Activated B cell treated with CpG ODN at 0.5 μM for 24 hours (primary cell): ENCODE measurements at regions not wholly inside any gene's neighbourhood (a gene's known extent, or its start where the extent isn't known, plus 50 kb on each side); places are given as distances from the start of the nearest gene placed in this dataset.

Experiments
- ATAC-seq: fragments of 200-7000 bp; cut with Tn5 transposase; one replicate; pipeline ENCODE4 v1.10.0; 2021; ENCODE audit warnings: low read depth, mild to moderate bottlenecking, moderate library complexity
- CTCF ChIA-PET: fragments of 350-600 bp; sonication (Branson Sonifier 250); formaldehyde crosslinking; loops from one replicate; lab custom pipeline; 2021; ENCODE audit warnings: antibody characterized with exemption; lab: Charles Lee
- POLR2A ChIA-PET: fragments of 350-600 bp; sonication (Branson Sonifier 250); formaldehyde crosslinking; loops from one replicate; lab custom pipeline; 2021; ENCODE audit warnings: antibody characterized with exemption; lab: Charles Lee
- DNase-seq: peaks from one replicate; pipeline ENCODE4 v3.0.0; 2022
- H3K27ac Mint-ChIP-seq: one replicate; pipeline ENCODE4 v1.8.0; 2020; ENCODE audit warnings: mixed read lengths
- H3K27me3 Mint-ChIP-seq: one replicate; pipeline ENCODE4 v1.8.0; 2021; ENCODE audit warnings: mixed read lengths
- H3K36me3 Mint-ChIP-seq: one replicate; pipeline ENCODE4 v1.8.0; 2021; ENCODE audit warnings: low read depth, mixed read lengths
- H3K4me1 Mint-ChIP-seq: one replicate; pipeline ENCODE4 v1.8.0; 2021; ENCODE audit warnings: mixed read lengths
- H3K4me3 Mint-ChIP-seq: one replicate; pipeline ENCODE4 v1.8.0; 2020; ENCODE audit warnings: mild to moderate bottlenecking, mixed read lengths
- H3K9me3 Mint-ChIP-seq: one replicate; pipeline ENCODE4 v1.8.0; 2020; ENCODE audit warnings: mixed read lengths
- intact Hi-C: fragments of 100-400 bp; cut with micrococcal nuclease; formaldehyde crosslinking; loops from one replicate; pipeline ENCODE4 v1.15.1; 2024
- TF ChIP-seq, protein P1 (sequence below): fragments of 200-600 bp; IDR thresholded peaks from one replicate; pipeline ENCODE4 v1.8.0; 2022; ENCODE audit warnings: antibody characterized with exemption, mild to moderate bottlenecking

DNA sequence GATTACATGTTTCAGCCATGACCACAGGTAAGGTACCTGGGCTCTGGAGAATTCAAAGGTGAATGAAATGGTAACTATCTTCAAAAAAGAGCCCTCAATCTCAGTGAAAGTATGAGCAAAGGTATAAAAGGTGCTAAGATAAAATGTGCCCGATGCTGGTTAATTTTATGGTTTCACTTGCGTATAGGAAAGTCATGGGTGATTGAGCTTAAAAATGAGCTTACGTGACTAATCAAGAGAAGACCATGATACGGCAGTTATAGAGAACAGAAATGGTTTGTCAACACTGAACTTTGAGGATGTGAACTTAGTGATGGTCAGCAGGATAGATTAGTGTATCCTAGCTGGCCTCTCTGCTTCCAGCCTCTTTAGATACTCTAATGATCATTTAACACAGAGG, 320.1 kb downstream of the DEPDC1B start:
- ChIA-PET CTCF (no interaction called here), POLR2A (no interaction called here)
- Mint-ChIP-seq H3K9me3 (no peaks in the 10 kb centered on the region), H3K4me3 (no peak overlapping the region), H3K27me3 (no peaks in the 10 kb centered on the region), H3K4me1 (peaks cover 6% of the 10 kb centered on the region), H3K36me3 (no peaks in the 10 kb centered on the region), H3K27ac (no peak overlapping the region)
- ATAC-seq, result peak; percentile 25
- TF ChIP-seq, protein P1, sequence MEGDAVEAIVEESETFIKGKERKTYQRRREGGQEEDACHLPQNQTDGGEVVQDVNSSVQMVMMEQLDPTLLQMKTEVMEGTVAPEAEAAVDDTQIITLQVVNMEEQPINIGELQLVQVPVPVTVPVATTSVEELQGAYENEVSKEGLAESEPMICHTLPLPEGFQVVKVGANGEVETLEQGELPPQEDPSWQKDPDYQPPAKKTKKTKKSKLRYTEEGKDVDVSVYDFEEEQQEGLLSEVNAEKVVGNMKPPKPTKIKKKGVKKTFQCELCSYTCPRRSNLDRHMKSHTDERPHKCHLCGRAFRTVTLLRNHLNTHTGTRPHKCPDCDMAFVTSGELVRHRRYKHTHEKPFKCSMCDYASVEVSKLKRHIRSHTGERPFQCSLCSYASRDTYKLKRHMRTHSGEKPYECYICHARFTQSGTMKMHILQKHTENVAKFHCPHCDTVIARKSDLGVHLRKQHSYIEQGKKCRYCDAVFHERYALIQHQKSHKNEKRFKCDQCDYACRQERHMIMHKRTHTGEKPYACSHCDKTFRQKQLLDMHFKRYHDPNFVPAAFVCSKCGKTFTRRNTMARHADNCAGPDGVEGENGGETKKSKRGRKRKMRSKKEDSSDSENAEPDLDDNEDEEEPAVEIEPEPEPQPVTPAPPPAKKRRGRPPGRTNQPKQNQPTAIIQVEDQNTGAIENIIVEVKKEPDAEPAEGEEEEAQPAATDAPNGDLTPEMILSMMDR, result no peak
- no peak for DNase-seq
- intact Hi-C loops, result no loop called here

DNA sequence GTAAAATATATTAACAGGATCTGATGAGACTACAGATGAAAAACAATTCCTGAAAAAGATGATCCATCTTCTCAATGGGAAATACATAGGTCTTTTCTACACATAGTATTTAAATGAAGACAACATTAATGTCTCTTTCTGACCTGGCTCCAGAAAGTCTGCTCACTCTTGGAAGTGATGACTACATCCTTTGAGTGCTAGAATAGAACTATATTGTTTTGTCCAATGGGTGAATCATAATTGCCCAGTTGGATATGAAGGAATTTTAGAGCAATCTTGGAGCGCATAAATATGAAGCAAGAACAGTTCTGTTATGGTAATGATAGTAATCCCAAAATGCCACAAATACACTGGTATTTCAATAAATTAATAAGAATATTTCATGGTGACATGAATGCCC, 322.1 kb downstream of the DEPDC1B start:
- TF ChIP-seq, protein P1, result no peak
- POLR2A ChIA-PET, result no interaction called here
- Mint-ChIP-seq H3K27ac (no peak overlapping the region), H3K4me1 (peaks cover 5% of the 10 kb centered on the region), H3K36me3 (no peaks in the 10 kb centered on the region), H3K27me3 (no peaks in the 10 kb centered on the region), H3K9me3 (no peaks in the 10 kb centered on the region), H3K4me3 (no peak overlapping the region)
- ATAC-seq (no peak), DNase-seq (no peak)
- intact Hi-C loops, result no loop called here
- CTCF ChIA-PET, result no interaction called here

DNA sequence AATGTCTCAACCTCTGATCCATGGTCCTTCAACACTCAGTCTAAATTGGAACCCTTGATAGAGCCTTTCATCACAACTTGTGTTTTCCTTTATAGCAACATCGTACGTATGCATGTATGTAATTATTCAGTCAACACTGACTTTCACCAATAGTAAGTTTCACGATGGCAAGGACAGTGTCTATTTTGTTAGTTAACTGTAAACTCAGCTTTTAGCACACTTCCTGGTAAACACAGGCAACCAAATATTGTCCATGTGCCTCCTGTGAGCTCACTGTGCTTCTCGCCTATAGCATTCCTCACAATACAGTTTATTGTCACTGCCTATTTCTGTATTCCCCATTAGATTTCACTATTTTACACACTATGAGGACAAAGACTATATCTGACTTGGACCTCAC, 323.1 kb downstream of the DEPDC1B start:
- H3K4me1 Mint-ChIP-seq, result no peaks in the 10 kb centered on the region
- CTCF ChIA-PET, result no interaction called here
- no peaks in the 10 kb centered on the region for H3K27me3 Mint-ChIP-seq
- POLR2A ChIA-PET, result no interaction called here
- no peak overlapping the region for H3K4me3 Mint-ChIP-seq
- no peaks in the 10 kb centered on the region for H3K36me3 Mint-ChIP-seq
- no peaks in the 10 kb centered on the region for H3K9me3 Mint-ChIP-seq
- intact Hi-C loops, result no loop called here
- no peak for ATAC-seq
- TF ChIP-seq, protein P1, result no peak
- DNase-seq, result no peak
- H3K27ac Mint-ChIP-seq, result no peak overlapping the region

DNA sequence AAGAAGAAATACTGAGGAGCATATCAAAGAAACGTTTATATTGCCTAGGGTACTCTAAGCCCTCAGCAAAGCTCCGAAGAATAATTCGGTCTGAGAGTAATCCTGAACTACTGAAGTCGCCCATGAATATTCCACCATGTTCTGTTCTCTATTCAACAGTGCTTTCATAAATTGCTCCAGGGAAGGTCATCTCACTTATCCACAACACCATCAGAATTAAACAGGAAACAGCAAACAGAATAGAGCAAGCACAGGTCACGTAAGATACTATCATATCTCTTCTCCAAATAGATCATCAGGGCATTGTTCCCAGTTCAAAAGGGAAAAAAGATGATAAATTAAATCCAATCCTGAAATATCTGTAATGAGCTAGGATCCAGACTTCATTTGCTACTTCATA, 325.6 kb downstream of the DEPDC1B start:
- no peak overlapping the region for H3K27ac Mint-ChIP-seq
- H3K9me3 Mint-ChIP-seq, result no peaks in the 10 kb centered on the region
- no peaks in the 10 kb centered on the region for H3K27me3 Mint-ChIP-seq
- TF ChIP-seq, protein P1, result no peak
- DNase-seq (no peak), ATAC-seq (no peak)
- intact Hi-C loops, result no loop called here
- no peaks in the 10 kb centered on the region for H3K36me3 Mint-ChIP-seq
- H3K4me3 Mint-ChIP-seq, result no peak overlapping the region
- ChIA-PET POLR2A (no interaction called here), CTCF (interaction anchor here (1.1 kb wide), 1 partner anchor 9 kb away, joined by 3 read pairs; no protein-coding TSS in a partner anchor)
- no peaks in the 10 kb centered on the region for H3K4me1 Mint-ChIP-seq

DNA sequence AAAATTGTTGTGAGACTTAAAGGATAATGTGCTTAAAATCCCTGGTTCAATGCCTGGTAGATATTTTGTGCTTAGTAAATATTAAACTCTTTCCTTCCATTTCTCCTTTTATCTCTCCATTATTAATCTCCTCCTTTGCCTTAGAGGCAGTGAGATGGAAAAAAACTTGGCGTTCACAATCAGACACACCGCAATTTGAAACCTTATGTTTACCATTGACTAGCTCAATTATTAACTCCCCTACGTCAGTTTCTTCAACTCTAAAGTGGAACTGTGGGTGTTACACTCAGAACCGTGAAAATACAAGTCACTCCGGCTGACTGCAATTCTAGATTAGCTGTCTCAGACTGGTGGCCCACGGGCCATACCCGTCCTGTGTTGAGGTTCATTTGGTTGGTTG, 327.2 kb downstream of the DEPDC1B start:
- ChIA-PET POLR2A (no interaction called here), CTCF (interaction anchor here (0.6 kb wide), 1 partner anchor 32 kb away, joined by 3 read pairs; no protein-coding TSS in a partner anchor)
- Mint-ChIP-seq H3K27me3 (no peaks in the 10 kb centered on the region), H3K4me3 (no peak overlapping the region), H3K9me3 (no peaks in the 10 kb centered on the region), H3K4me1 (no peaks in the 10 kb centered on the region), H3K27ac (no peak overlapping the region), H3K36me3 (no peaks in the 10 kb centered on the region)
- ATAC-seq, result no peak
- TF ChIP-seq, protein P1, result no peak
- no peak for DNase-seq
- intact Hi-C loops, result no loop called here
